Vagina (tissue), 2 donors: ENCODE measurements at regions not wholly inside any gene's neighbourhood (a gene's known extent, or its start where the extent isn't known, plus 50 kb on each side); places are given as distances from the start of the nearest gene placed in this dataset.

Source experiments
- DNase-seq, 2 donors: peaks; one replicate each; pipeline ENCODE4 v3.0.0-alpha.2; 2017; ENCODE audit errors: extremely low spot score in 2 of 2
- H3K27ac ChIP-seq: fragments of 200-600 bp; sonication (generic); one replicate; pipeline ENCODE4 v1.5.1; 2019
- H3K27me3 ChIP-seq: fragments of 200-600 bp; sonication (generic); one replicate; pipeline ENCODE4 v1.5.1; 2019
- H3K36me3 ChIP-seq, 2 donors: fragments of 200-600 bp; sonication (generic); one replicate each; pipeline ENCODE4 v1.5.1; 2017 to 2019
- H3K4me1 ChIP-seq: fragments of 200-600 bp; sonication (generic); one replicate; pipeline ENCODE4 v1.5.1; 2019
- H3K4me3 ChIP-seq, 2 donors: fragments of 200-600 bp; sonication (generic); 1 replicate in 1 of 2; 2 replicates in 1 of 2; pipeline ENCODE4 v1.5.1; 2016 to 2019
- H3K9me3 ChIP-seq: fragments of 200-600 bp; sonication (generic); one replicate; pipeline ENCODE4 v1.5.1; 2019
- POLR2A ChIP-seq, 2 donors: fragments of 450-650 bp; IDR thresholded peaks; one replicate each; pipeline ENCODE4 v1.6.1; 2017; ENCODE audit warnings: antibody characterized with exemption in 2 of 2, mild to moderate bottlenecking in 2 of 2, moderate library complexity in 2 of 2
- POLR2AphosphoS5 ChIP-seq, 2 donors: sonication (generic); formaldehyde crosslinking; IDR thresholded peaks; one replicate each; pipeline ENCODE4 v1.9.0; 2017; ENCODE audit warnings: antibody characterized with exemption in 2 of 2, mild to moderate bottlenecking in 2 of 2, low read depth in 1 of 2; ENCODE audit not compliant: insufficient read depth in 1 of 2
- intact Hi-C: fragments of 100-400 bp; cut with DNase I; formaldehyde crosslinking; loops from one replicate; pipeline ENCODE4 v1.15.1; 2023
- TF ChIP-seq, protein P1 (sequence below), 3 experiments: fragments of 450-650 bp in 2 of 3; fragments of 200-600 bp in 1 of 3; sonication (generic) in 1 of 3; IDR thresholded peaks; one replicate each; pipeline ENCODE4 v1.5.1; 2017 to 2019; ENCODE audit warnings: antibody characterized with exemption in 3 of 3, mild to moderate bottlenecking in 2 of 3, moderate library complexity in 2 of 3

GRCh38 chr9:2478421-2478820 lies 143.2 kb upstream of the VLDLR start:
- TF ChIP-seq POLR2A (IDR thresholded peaks at IDR 0.05) (no peak), POLR2AphosphoS5 (IDR thresholded peaks at IDR 0.05; ENCODE audit: insufficient read depth in 1 of 2, low read depth in 1 of 2) (no peak)
- TF ChIP-seq, protein P1, sequence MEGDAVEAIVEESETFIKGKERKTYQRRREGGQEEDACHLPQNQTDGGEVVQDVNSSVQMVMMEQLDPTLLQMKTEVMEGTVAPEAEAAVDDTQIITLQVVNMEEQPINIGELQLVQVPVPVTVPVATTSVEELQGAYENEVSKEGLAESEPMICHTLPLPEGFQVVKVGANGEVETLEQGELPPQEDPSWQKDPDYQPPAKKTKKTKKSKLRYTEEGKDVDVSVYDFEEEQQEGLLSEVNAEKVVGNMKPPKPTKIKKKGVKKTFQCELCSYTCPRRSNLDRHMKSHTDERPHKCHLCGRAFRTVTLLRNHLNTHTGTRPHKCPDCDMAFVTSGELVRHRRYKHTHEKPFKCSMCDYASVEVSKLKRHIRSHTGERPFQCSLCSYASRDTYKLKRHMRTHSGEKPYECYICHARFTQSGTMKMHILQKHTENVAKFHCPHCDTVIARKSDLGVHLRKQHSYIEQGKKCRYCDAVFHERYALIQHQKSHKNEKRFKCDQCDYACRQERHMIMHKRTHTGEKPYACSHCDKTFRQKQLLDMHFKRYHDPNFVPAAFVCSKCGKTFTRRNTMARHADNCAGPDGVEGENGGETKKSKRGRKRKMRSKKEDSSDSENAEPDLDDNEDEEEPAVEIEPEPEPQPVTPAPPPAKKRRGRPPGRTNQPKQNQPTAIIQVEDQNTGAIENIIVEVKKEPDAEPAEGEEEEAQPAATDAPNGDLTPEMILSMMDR (IDR thresholded peaks at IDR 0.05), result no peak
- Histone ChIP-seq H3K4me1 (no peaks in the 10 kb centered on the region), H3K4me3 (no peak overlapping the region), H3K27me3 (no peaks in the 10 kb centered on the region), H3K9me3 (no peaks in the 10 kb centered on the region), H3K36me3 (no peaks in the 10 kb centered on the region), H3K27ac (no peak overlapping the region)
- no peak for DNase-seq
- intact Hi-C loops, result no loop called here

DNA sequence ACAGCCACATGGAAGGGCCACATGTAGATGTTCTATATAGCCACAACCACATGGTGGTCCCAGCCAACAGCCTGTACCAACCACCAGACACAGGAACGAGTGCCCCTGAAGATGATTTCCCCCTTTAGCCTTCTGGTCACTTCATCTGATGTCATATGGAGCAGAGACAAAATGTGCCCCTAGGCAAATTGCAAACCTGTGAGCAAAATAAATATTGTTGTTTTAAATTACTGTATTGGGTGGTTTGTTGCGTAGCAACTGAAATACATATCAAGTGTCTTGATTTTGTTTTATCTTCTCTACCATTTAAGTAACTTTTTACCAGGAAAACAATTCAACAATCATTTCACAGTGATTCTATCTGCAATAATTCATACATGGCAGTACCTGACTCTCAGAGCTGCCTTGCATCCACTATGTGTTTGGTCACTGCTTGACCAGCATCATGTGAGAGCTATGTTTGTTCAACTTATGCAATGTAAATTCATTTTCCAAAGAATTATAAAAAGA lies 142.5 kb upstream of the VLDLR start:
- intact Hi-C loops, result no loop called here
- TF ChIP-seq, protein P1 (IDR thresholded peaks at IDR 0.05), result no peak
- TF ChIP-seq POLR2AphosphoS5 (IDR thresholded peaks at IDR 0.05; ENCODE audit: insufficient read depth in 1 of 2, low read depth in 1 of 2) (no peak), POLR2A (IDR thresholded peaks at IDR 0.05) (no peak)

GRCh38 chr9:2480255-2480837 lies 141.2 kb upstream of the VLDLR start:
- H3K4me3 ChIP-seq, result no peak overlapping the region
- TF ChIP-seq POLR2AphosphoS5 (IDR thresholded peaks at IDR 0.05; ENCODE audit: insufficient read depth in 1 of 2, low read depth in 1 of 2) (no peak), POLR2A (IDR thresholded peaks at IDR 0.05) (no peak)
- TF ChIP-seq, protein P1 (IDR thresholded peaks at IDR 0.05), result no peak
- no peaks in the 10 kb centered on the region for H3K36me3 ChIP-seq
- H3K27me3 ChIP-seq, result no peaks in the 10 kb centered on the region
- DNase-seq, result no peak
- no peak overlapping the region for H3K27ac ChIP-seq
- no peaks in the 10 kb centered on the region for H3K4me1 ChIP-seq
- intact Hi-C loops, result no loop called here
- no peaks in the 10 kb centered on the region for H3K9me3 ChIP-seq

More for the DNA sequence above, 142.5 kb upstream of the VLDLR start:
- Histone ChIP-seq H3K4me3 (no peak overlapping the region), H3K9me3 (no peaks in the 10 kb centered on the region), H3K4me1 (no peaks in the 10 kb centered on the region), H3K27me3 (no peaks in the 10 kb centered on the region), H3K36me3 (no peaks in the 10 kb centered on the region), H3K27ac (no peak overlapping the region)
- DNase-seq, result no peak

- no peaks in the 10 kb centered on the region for H3K36me3 ChIP-seq
- DNase-seq, result no peak
- no peak overlapping the region for H3K4me3 ChIP-seq
- H3K27me3 ChIP-seq, result no peaks in the 10 kb centered on the region
- no peaks in the 10 kb centered on the region for H3K9me3 ChIP-seq
- no peaks in the 10 kb centered on the region for H3K4me1 ChIP-seq
- no peak overlapping the region for H3K27ac ChIP-seq
- TF ChIP-seq POLR2AphosphoS5 (IDR thresholded peaks at IDR 0.05; ENCODE audit: insufficient read depth in 1 of 2, low read depth in 1 of 2), result no peak
- TF ChIP-seq, protein P1 (IDR thresholded peaks at IDR 0.05), result no peak
- TF ChIP-seq POLR2A (IDR thresholded peaks at IDR 0.05), result no peak
- intact Hi-C loops, result no loop called here
Observed at GRCh38 chr9:2481216-2481615, 140.4 kb upstream of the VLDLR start.

GRCh38 chr9:2486988-2487387 lies 134.6 kb upstream of the VLDLR start:
- intact Hi-C loops, result no loop called here

More at GRCh38 chr9:2486988-2487387, 134.6 kb upstream of the VLDLR start:
- no peak overlapping the region for H3K27ac ChIP-seq
- H3K4me1 ChIP-seq, result no peaks in the 10 kb centered on the region
- no peak for DNase-seq
- H3K36me3 ChIP-seq, result no peaks in the 10 kb centered on the region
- H3K4me3 ChIP-seq, result no peak overlapping the region
- no peaks in the 10 kb centered on the region for H3K9me3 ChIP-seq
- TF ChIP-seq, protein P1 (IDR thresholded peaks at IDR 0.05), result no peak
- TF ChIP-seq POLR2A (IDR thresholded peaks at IDR 0.05) (no peak), POLR2AphosphoS5 (IDR thresholded peaks at IDR 0.05; ENCODE audit: insufficient read depth in 1 of 2, low read depth in 1 of 2) (no peak)
- no peaks in the 10 kb centered on the region for H3K27me3 ChIP-seq
